Liver (tissue), 3 donors: ENCODE measurements at regions not wholly inside any gene's neighbourhood (a gene's known extent, or its start where the extent isn't known, plus 50 kb on each side); places are given as distances from the start of the nearest gene placed in this dataset.

Experiments
- ATF3 ChIP-seq: IDR thresholded peaks from 2 replicates; pipeline ENCODE4 v1.6.1; 2016; ENCODE audit warnings: antibody characterized with exemption
- HNF4G ChIP-seq: IDR thresholded peaks from 2 replicates; pipeline ENCODE4 v1.6.1; 2016; ENCODE audit warnings: antibody characterized with exemption
- TAF1 ChIP-seq: conservative IDR thresholded peaks from 2 replicates; pipeline ENCODE4 v1.6.1; 2016; ENCODE audit warnings: antibody characterized with exemption, mild to moderate bottlenecking
- TF ChIP-seq, protein P1 (sequence below): fragments of 150-350 bp; IDR thresholded peaks from 2 replicates; pipeline ENCODE4 v1.5.1; 2017; ENCODE audit warnings: improper control_type of control experiment, low read depth, low read length; ENCODE audit not compliant: missing input control
- donor health status: healthy.
- donor health status: healthy.

DNA sequence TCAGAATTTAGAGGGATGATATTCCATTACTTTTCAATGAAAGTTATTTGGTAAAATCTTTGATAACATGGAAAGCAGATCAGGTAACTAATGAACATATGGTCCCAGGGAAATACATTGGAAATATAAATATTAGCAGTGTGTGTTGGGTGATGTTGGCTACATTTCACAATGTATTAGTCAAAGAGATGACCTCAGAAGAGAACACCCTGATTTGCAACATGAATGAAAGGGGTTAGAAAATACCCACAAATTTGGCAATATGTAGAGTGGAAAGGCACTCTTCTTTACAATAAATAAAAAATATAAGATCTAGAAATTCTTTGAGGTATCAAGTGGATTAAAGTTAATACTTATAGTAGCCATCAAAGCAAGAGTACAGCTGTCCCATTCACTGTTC lies 606.7 kb downstream of the PSAT1 start:
- TF ChIP-seq, protein P1, sequence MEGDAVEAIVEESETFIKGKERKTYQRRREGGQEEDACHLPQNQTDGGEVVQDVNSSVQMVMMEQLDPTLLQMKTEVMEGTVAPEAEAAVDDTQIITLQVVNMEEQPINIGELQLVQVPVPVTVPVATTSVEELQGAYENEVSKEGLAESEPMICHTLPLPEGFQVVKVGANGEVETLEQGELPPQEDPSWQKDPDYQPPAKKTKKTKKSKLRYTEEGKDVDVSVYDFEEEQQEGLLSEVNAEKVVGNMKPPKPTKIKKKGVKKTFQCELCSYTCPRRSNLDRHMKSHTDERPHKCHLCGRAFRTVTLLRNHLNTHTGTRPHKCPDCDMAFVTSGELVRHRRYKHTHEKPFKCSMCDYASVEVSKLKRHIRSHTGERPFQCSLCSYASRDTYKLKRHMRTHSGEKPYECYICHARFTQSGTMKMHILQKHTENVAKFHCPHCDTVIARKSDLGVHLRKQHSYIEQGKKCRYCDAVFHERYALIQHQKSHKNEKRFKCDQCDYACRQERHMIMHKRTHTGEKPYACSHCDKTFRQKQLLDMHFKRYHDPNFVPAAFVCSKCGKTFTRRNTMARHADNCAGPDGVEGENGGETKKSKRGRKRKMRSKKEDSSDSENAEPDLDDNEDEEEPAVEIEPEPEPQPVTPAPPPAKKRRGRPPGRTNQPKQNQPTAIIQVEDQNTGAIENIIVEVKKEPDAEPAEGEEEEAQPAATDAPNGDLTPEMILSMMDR: no peak
- no peak for TF ChIP-seq TAF1
- TF ChIP-seq ATF3: no peak
- no peak for TF ChIP-seq HNF4G
